ENCODE measurements at regions not wholly inside any gene's neighbourhood (a gene's known extent, or its start where the extent isn't known, plus 50 kb on each side); places are given as distances from the start of the nearest gene placed in this dataset.

- no peak overlapping the region for H3K4me2 ChIP-seq (ENCODE audit: control insufficient read depth, insufficient read depth)
- H3K4me3 ChIP-seq, result no peak overlapping the region
- H4K20me1 ChIP-seq (ENCODE audit: control insufficient read depth, insufficient read depth), result no peaks in the 10 kb centered on the region
- H3K4me1 ChIP-seq (ENCODE audit: control insufficient read depth, insufficient read depth, low read length), result no peaks in the 10 kb centered on the region
- POLR2A ChIA-PET, result no interaction called here
- no TSS peak for BruUV-seq (replicated peaks)
- 5% methylated on average over 2 of the region's 2 CpGs for WGBS (ENCODE audit: insufficient coverage, insufficient replicate concordance, low lambda C conversion rate, missing lambda C conversion rate)
- FAIRE-seq (no peak), DNase-seq (ENCODE audit: low read depth, low spot score) (no peak), ATAC-seq (no peak)
- no peaks in the 10 kb centered on the region for H3K79me2 ChIP-seq (ENCODE audit: control insufficient read depth, insufficient read depth, low read length)
- SMC1A ChIA-PET (ENCODE audit: uncharacterized antibody, unreplicated experiment), result no interaction called here
- in situ Hi-C loops (cut with MboI) (no loop called here), intact Hi-C loops (cut with micrococcal nuclease; ENCODE audit: unreplicated experiment) (no loop called here)
- H3K27me3 ChIP-seq (replicated peaks in 1 of 2; ENCODE audit: control insufficient read depth in 2 of 2, insufficient read depth in 2 of 2, low read length in 1 of 2), result no peaks in the 10 kb centered on the region
- CTCF ChIA-PET, result no interaction called here
- no peak overlapping the region for H3K27ac ChIP-seq (ENCODE audit: control insufficient read depth, insufficient read depth)
- no peak overlapping the region for H2AFZ ChIP-seq (ENCODE audit: control insufficient read depth, low read depth, low read length)
- RAD21 ChIA-PET (ENCODE audit: unreplicated experiment), result no interaction called here
- H3K9ac ChIP-seq (ENCODE audit: control insufficient read depth, insufficient read depth, low read length), result no peak overlapping the region
- H3K9me3 ChIP-seq (replicated peaks; ENCODE audit: control insufficient read depth, insufficient read depth, low read length), result no peaks in the 10 kb centered on the region
- H3K36me3 ChIP-seq (ENCODE audit: control insufficient read depth in 2 of 2, insufficient read depth in 2 of 2, low read length in 1 of 2), result no peaks in the 10 kb centered on the region
- no peak for TF ChIP-seq RAD51 (IDR thresholded peaks at IDR 0.05)
- no peak for TF ChIP-seq HDAC2 (IDR thresholded peaks at IDR 0.05)
- no peak for TF ChIP-seq LARP7 (IDR thresholded peaks at IDR 0.05)
- no peak for TF ChIP-seq TARDBP (IDR thresholded peaks at IDR 0.05; ENCODE audit: borderline replicate concordance)
- TF ChIP-seq ELK1 (IDR thresholded peaks at IDR 0.05; ENCODE audit: low read depth, low read length), result no peak
- no peak for TF ChIP-seq TCF3 (IDR thresholded peaks at IDR 0.05; ENCODE audit: borderline replicate concordance, insufficient read depth, low read depth, low read length)
- TF ChIP-seq SREBF1 (IDR thresholded peaks at IDR 0.05; ENCODE audit: low read length), result no peak
- TF ChIP-seq POLR2AphosphoS2 (IDR thresholded peaks at IDR 0.05; ENCODE audit: low read depth, low read length), result no peak
- TF ChIP-seq SUPT20H (IDR thresholded peaks at IDR 0.05; ENCODE audit: borderline replicate concordance, control insufficient read depth, low read depth, low read length), result no peak
- no peak for TF ChIP-seq CTCF (IDR thresholded peaks at IDR 0.05 in 2 of 3, conservative IDR thresholded peaks at IDR 0.05 in 1 of 3; ENCODE audit: control insufficient read depth in 2 of 3, extremely low read depth in 1 of 3, insufficient read depth in 1 of 3, low read depth in 3 of 3, low read length in 3 of 3)
- no peak for TF ChIP-seq ETV6 (conservative IDR thresholded peaks at IDR 0.05 in 1 of 2, IDR thresholded peaks at IDR 0.05 in 1 of 2; ENCODE audit: borderline replicate concordance in 1 of 2, low read depth in 1 of 2)
- TF ChIP-seq ATF2 (IDR thresholded peaks at IDR 0.05; ENCODE audit: low read length), result no peak
- TF ChIP-seq BACH1 (IDR thresholded peaks at IDR 0.05; ENCODE audit: borderline replicate concordance), result no peak
- no peak for TF ChIP-seq TBL1XR1 (IDR thresholded peaks at IDR 0.05; ENCODE audit: low read depth, low read length)
- TF ChIP-seq CBFB (IDR thresholded peaks at IDR 0.05; ENCODE audit: low read depth), result no peak
- TF ChIP-seq CUX1 (IDR thresholded peaks at IDR 0.05; ENCODE audit: insufficient replicate concordance, low read depth, low read length), result no peak
- no peak for TF ChIP-seq SUZ12 (IDR thresholded peaks at IDR 0.05; ENCODE audit: unreplicated experiment)
These were observed 70.7 kb upstream of the CD82 start for GRCh38 chr11:44494785-44495184.

Measured in GM12878 (cell line).